Fibroblast of lung (primary cell): ENCODE measurements at regions not wholly inside any gene's neighbourhood (a gene's known extent, or its start where the extent isn't known, plus 50 kb on each side); places are given as distances from the start of the nearest gene placed in this dataset.

Experiments
- DNase-seq, 2 donors: peaks; one replicate each; pipeline versions ENCODE4 v3.0.0 to v3.0.0-alpha.2; 2010; ENCODE audit warnings: low read depth in 2 of 2
- H2AFZ ChIP-seq: 2 replicates; pipeline ENCODE4 v1.5.1; 2012; ENCODE audit warnings: low read length, control low read depth, inconsistent platforms
- H3K27ac ChIP-seq: 2 replicates; pipeline ENCODE4 v1.5.1; 2011; ENCODE audit warnings: low read length, control low read depth; ENCODE audit not compliant: insufficient read depth
- H3K27me3 ChIP-seq: 2 replicates; pipeline ENCODE4 v1.5.1; 2011; ENCODE audit warnings: mild to moderate bottlenecking, low read length; ENCODE audit not compliant: control insufficient read depth, insufficient read depth
- H3K36me3 ChIP-seq: 2 replicates; pipeline ENCODE4 v1.5.1; 2011; ENCODE audit warnings: low read length; ENCODE audit not compliant: control insufficient read depth, insufficient read depth
- H3K4me1 ChIP-seq: 2 replicates; pipeline ENCODE4 v1.5.1; 2011; ENCODE audit warnings: low read length; ENCODE audit not compliant: control insufficient read depth, insufficient read depth; ENCODE audit errors: extremely low read depth
- H3K4me2 ChIP-seq: 2 replicates; pipeline ENCODE4 v1.5.1; 2011; ENCODE audit warnings: low read length, control low read depth; ENCODE audit not compliant: insufficient read depth; ENCODE audit errors: extremely low read depth
- H3K4me3 ChIP-seq, 4 experiments: fragments of 200-600 bp in 1 of 4; sonication (generic) in 1 of 4; replicated peaks in 1 of 4; 2 replicates each; pipeline ENCODE4 v1.5.1; 2011 to 2016; ENCODE audit warnings: low read length in 4 of 4, low read depth in 3 of 4, mild to moderate bottlenecking in 3 of 4, control low read depth in 2 of 4, inconsistent platforms in 1 of 4, mixed read lengths in 1 of 4; ENCODE audit not compliant: insufficient read depth in 1 of 4; ENCODE audit errors: control extremely low read depth in 1 of 4
- H3K79me2 ChIP-seq: 2 replicates; pipeline ENCODE4 v1.5.1; 2012; ENCODE audit warnings: mild to moderate bottlenecking, low read length, inconsistent platforms; ENCODE audit not compliant: control insufficient read depth, insufficient read depth
- H3K9ac ChIP-seq: 2 replicates; pipeline ENCODE4 v1.5.1; 2011; ENCODE audit warnings: mild to moderate bottlenecking, low read length, control low read depth; ENCODE audit not compliant: insufficient read depth
- H3K9me3 ChIP-seq: 2 replicates; pipeline ENCODE4 v1.5.1; 2012; ENCODE audit warnings: low read depth, low read length; ENCODE audit not compliant: control insufficient read depth, insufficient read depth
- H4K20me1 ChIP-seq: 2 replicates; pipeline ENCODE4 v1.5.1; 2011; ENCODE audit warnings: low read length; ENCODE audit not compliant: control insufficient read depth, insufficient read depth; ENCODE audit errors: extremely low read depth
- EZH2 ChIP-seq: IDR thresholded peaks from 2 replicates; pipeline ENCODE4 v1.5.1; 2012; ENCODE audit warnings: low read length, control low read depth, mild to moderate bottlenecking; ENCODE audit errors: missing control alignments
- TF ChIP-seq, protein P1 (sequence below), 2 donors: IDR thresholded peaks in 1 of 2; conservative IDR thresholded peaks in 1 of 2; 1 replicate in 1 of 2; 2 replicates in 1 of 2; pipeline ENCODE4 v1.5.1; 2011 to 2012; ENCODE audit warnings: low read length in 2 of 2, control low read depth in 1 of 2, inconsistent platforms in 1 of 2, low read depth in 1 of 2, mild to moderate bottlenecking in 1 of 2

DNA sequence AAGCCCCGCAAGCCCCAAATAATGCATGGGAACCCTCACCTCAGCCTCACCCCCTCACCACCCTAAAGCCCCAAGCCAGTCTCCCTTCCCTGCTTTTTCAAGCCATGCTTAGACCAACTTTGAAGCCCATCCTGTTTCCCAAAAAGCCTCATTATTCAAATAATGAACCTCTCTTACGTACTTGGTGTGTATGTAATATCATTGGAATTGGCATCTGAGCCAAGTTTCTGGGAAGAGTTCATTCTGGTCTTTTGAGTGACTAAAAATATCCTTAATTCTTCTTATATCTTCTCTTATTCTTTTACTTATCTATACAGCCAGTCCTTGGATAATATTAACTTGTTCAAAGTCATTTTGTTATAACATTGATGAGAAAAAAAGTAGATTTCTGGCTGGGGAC lies 875.8 kb upstream of the SLIT2 start:
- Histone ChIP-seq H3K9me3 (no peaks in the 10 kb centered on the region), H4K20me1 (no peaks in the 10 kb centered on the region), H3K4me2 (no peak overlapping the region), H3K36me3 (no peaks in the 10 kb centered on the region), H3K9ac (no peak overlapping the region), H3K27ac (no peak overlapping the region), H3K79me2 (no peaks in the 10 kb centered on the region), H2AFZ (no peak overlapping the region), H3K4me1 (peaks cover 7% of the 10 kb centered on the region), H3K27me3 (no peaks in the 10 kb centered on the region), H3K4me3 (no peak overlapping the region)
- TF ChIP-seq EZH2, result no peak
- TF ChIP-seq, protein P1, sequence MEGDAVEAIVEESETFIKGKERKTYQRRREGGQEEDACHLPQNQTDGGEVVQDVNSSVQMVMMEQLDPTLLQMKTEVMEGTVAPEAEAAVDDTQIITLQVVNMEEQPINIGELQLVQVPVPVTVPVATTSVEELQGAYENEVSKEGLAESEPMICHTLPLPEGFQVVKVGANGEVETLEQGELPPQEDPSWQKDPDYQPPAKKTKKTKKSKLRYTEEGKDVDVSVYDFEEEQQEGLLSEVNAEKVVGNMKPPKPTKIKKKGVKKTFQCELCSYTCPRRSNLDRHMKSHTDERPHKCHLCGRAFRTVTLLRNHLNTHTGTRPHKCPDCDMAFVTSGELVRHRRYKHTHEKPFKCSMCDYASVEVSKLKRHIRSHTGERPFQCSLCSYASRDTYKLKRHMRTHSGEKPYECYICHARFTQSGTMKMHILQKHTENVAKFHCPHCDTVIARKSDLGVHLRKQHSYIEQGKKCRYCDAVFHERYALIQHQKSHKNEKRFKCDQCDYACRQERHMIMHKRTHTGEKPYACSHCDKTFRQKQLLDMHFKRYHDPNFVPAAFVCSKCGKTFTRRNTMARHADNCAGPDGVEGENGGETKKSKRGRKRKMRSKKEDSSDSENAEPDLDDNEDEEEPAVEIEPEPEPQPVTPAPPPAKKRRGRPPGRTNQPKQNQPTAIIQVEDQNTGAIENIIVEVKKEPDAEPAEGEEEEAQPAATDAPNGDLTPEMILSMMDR (conservative IDR thresholded peaks at IDR 0.05 in 1 of 2, IDR thresholded peaks at IDR 0.05 in 1 of 2; ENCODE audit: low read depth in 1 of 2, low read length in 2 of 2), result no peak
- DNase-seq, result peak; percentile 14 to 60

DNA sequence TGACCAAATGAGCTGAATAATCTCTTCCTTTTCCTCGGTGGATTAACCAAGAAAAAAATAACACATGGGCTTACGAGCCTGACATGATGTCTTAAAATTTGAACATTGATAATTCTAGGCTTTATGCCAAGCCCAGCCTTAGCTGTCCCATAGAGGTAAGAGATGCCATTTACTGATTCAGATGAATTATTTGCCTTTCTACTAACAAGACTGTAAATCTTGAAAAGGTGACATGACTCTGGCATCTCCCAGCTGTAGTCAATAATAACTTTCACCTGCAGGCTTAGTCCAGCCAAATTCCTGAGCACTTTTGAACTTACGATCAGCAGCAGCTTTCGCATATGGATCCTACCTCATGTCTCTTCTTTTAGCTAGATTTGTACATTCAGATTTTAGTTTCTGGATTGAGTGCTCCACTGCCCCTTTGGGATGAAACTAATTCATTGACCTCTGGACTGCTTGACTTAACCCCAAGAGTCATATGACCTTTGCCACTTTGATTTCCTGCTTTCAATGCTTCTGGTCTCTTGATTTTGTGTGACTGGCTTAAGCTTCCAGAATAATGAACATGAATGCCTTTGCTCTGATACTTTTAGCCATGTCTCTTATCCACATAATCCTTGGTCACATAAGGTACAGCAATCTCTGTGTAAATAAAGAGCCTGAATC lies 876.4 kb upstream of the SLIT2 start:
- no peak for DNase-seq
- H3K4me1 ChIP-seq, result peaks cover 4% of the 10 kb centered on the region
- no peaks in the 10 kb centered on the region for H4K20me1 ChIP-seq
- no peak overlapping the region for H3K4me2 ChIP-seq
- H3K27me3 ChIP-seq, result no peaks in the 10 kb centered on the region
- H3K36me3 ChIP-seq, result no peaks in the 10 kb centered on the region
- TF ChIP-seq, protein P1 (conservative IDR thresholded peaks at IDR 0.05 in 1 of 2, IDR thresholded peaks at IDR 0.05 in 1 of 2; ENCODE audit: low read depth in 1 of 2, low read length in 2 of 2), result no peak
- no peak for TF ChIP-seq EZH2
- no peak overlapping the region for H3K27ac ChIP-seq
- H3K9me3 ChIP-seq, result no peaks in the 10 kb centered on the region
- no peak overlapping the region for H2AFZ ChIP-seq
- H3K79me2 ChIP-seq, result no peaks in the 10 kb centered on the region
- H3K9ac ChIP-seq, result no peak overlapping the region
- H3K4me3 ChIP-seq, result no peak overlapping the region

- no peaks in the 10 kb centered on the region for H3K27me3 ChIP-seq
- no peak overlapping the region for H3K9ac ChIP-seq
- H2AFZ ChIP-seq, result no peak overlapping the region
- H3K4me1 ChIP-seq, result peaks cover 3% of the 10 kb centered on the region
- no peak overlapping the region for H3K4me2 ChIP-seq
- no peaks in the 10 kb centered on the region for H4K20me1 ChIP-seq
- no peaks in the 10 kb centered on the region for H3K36me3 ChIP-seq
- no peak for TF ChIP-seq EZH2
- TF ChIP-seq, protein P1 (conservative IDR thresholded peaks at IDR 0.05 in 1 of 2, IDR thresholded peaks at IDR 0.05 in 1 of 2; ENCODE audit: low read depth in 1 of 2, low read length in 2 of 2), result no peak
- no peaks in the 10 kb centered on the region for H3K79me2 ChIP-seq
- H3K4me3 ChIP-seq, result no peak overlapping the region
- no peaks in the 10 kb centered on the region for H3K9me3 ChIP-seq
- no peak for DNase-seq
- no peak overlapping the region for H3K27ac ChIP-seq
These were observed 879.3 kb upstream of the SLIT2 start for GRCh38 chr4:19372390-19372789.
